ENCODE measurements at regions not wholly inside any gene's neighbourhood (a gene's known extent, or its start where the extent isn't known, plus 50 kb on each side); places are given as distances from the start of the nearest gene placed in this dataset.

GRCh38 chr12:127060933-127061332 is 1206.0 kb upstream of the TMEM132C start:
- H3K4me1 ChIP-seq (replicated peaks; ENCODE audit: insufficient read depth) = peaks cover 27% of the 10 kb centered on the region; the same call in 1 of the 2 replicates
- no peak for DNase-seq
- no peaks in the 10 kb centered on the region for H4K20me1 ChIP-seq (ENCODE audit: insufficient read depth)
- H2AFZ ChIP-seq = peak overlapping the region; percentile 72; the same call in 1 of the 2 replicates
- peaks cover 3% of the 10 kb centered on the region; the same call in 1 of the 2 replicates for H3F3A ChIP-seq (ENCODE audit: insufficient read depth, low read depth)
- no peak for TF ChIP-seq EZH2 (IDR thresholded peaks at IDR 0.05; ENCODE audit: low read depth)
- no peak for TF ChIP-seq CTCF (conservative IDR thresholded peaks at IDR 0.05)
- H3K27me3 ChIP-seq (ENCODE audit: insufficient read depth, low read depth) = no peaks in the 10 kb centered on the region
- peak overlapping the region; percentile 71 for H3K4me2 ChIP-seq
- H3K36me3 ChIP-seq (ENCODE audit: low read depth) = no peaks in the 10 kb centered on the region; the same call in 1 of the 2 replicates
- H3K4me3 ChIP-seq = peak overlapping the region; percentile 77
- H3K9me2 ChIP-seq (ENCODE audit: insufficient read depth) = no peaks in the 10 kb centered on the region
- TSS peak; percentile 78 for BruUV-seq (replicated peaks)
- intact Hi-C loops (cut with micrococcal nuclease; ENCODE audit: unreplicated experiment) = no loop called here
- POLR2A ChIA-PET (ENCODE audit: unreplicated experiment) = no interaction called here
- peaks cover 40% of the 10 kb centered on the region for H3K79me2 ChIP-seq (ENCODE audit: low read depth)
- peak overlapping the region; percentile 73 for H3K27ac ChIP-seq
- CTCF ChIA-PET = no interaction called here
- no peaks in the 10 kb centered on the region for H3K9me3 ChIP-seq (ENCODE audit: insufficient read depth, low read depth)

- no peak for TF ChIP-seq EZH2 (IDR thresholded peaks at IDR 0.05; ENCODE audit: low read depth)
- no peak for TF ChIP-seq CTCF (conservative IDR thresholded peaks at IDR 0.05)
- Histone ChIP-seq H3K9me2 (ENCODE audit: insufficient read depth) (no peaks in the 10 kb centered on the region), H4K20me1 (ENCODE audit: insufficient read depth) (no peaks in the 10 kb centered on the region), H3K4me3 (peak overlapping the region; percentile 77; the same call in 1 of the 2 replicates), H3K4me2 (peak overlapping the region; percentile 71), H3K4me1 (replicated peaks; ENCODE audit: insufficient read depth) (peaks cover 27% of the 10 kb centered on the region; the same call in 1 of the 2 replicates), H3K9me3 (ENCODE audit: insufficient read depth, low read depth) (no peaks in the 10 kb centered on the region), H3K36me3 (ENCODE audit: low read depth) (no peaks in the 10 kb centered on the region; the same call in 1 of the 2 replicates), H3F3A (ENCODE audit: insufficient read depth, low read depth) (peaks cover 3% of the 10 kb centered on the region; the same call in 1 of the 2 replicates), H2AFZ (0 out of 2 replicates have a peak overlapping the region, but pooled peaks have one; percentile 14), H3K27me3 (ENCODE audit: insufficient read depth, low read depth) (no peaks in the 10 kb centered on the region), H3K27ac (peak overlapping the region; percentile 54), H3K79me2 (ENCODE audit: low read depth) (peaks cover 42% of the 10 kb centered on the region)
- peak in 1 of 2 experiments; percentile 68 for DNase-seq
- intact Hi-C loops (cut with micrococcal nuclease; ENCODE audit: unreplicated experiment) = no loop called here
- BruUV-seq (replicated peaks) = no TSS peak
- ChIA-PET POLR2A (ENCODE audit: unreplicated experiment) (interaction anchor here (0.7 kb wide), 1 partner anchor 63 kb away, joined by 6 read pairs; no protein-coding TSS in a partner anchor), CTCF (no interaction called here)
Measured at GRCh38 chr12:127063339-127064072, 1203.5 kb upstream of the TMEM132C start.

GRCh38 chr12:127064207-127064606 is 1202.8 kb upstream of the TMEM132C start:
- H3K9me2 ChIP-seq (ENCODE audit: insufficient read depth) = no peaks in the 10 kb centered on the region
- no peaks in the 10 kb centered on the region; the same call in 1 of the 2 replicates for H3K36me3 ChIP-seq (ENCODE audit: low read depth)
- H2AFZ ChIP-seq = no peak overlapping the region
- H3F3A ChIP-seq (ENCODE audit: insufficient read depth, low read depth) = peaks cover 3% of the 10 kb centered on the region; the same call in 1 of the 2 replicates
- ChIA-PET CTCF (no interaction called here), POLR2A (ENCODE audit: unreplicated experiment) (no interaction called here)
- peaks cover 42% of the 10 kb centered on the region for H3K79me2 ChIP-seq (ENCODE audit: low read depth)
- peaks cover 22% of the 10 kb centered on the region; the same call in 1 of the 2 replicates for H3K4me1 ChIP-seq (replicated peaks; ENCODE audit: insufficient read depth)
- H3K27me3 ChIP-seq (ENCODE audit: insufficient read depth, low read depth) = no peaks in the 10 kb centered on the region
- BruUV-seq (replicated peaks) = no TSS peak
- DNase-seq = no peak
- no peaks in the 10 kb centered on the region for H3K9me3 ChIP-seq (ENCODE audit: insufficient read depth, low read depth)
- intact Hi-C loops (cut with micrococcal nuclease; ENCODE audit: unreplicated experiment) = no loop called here
- peak overlapping the region; percentile 77; the same call in 1 of the 2 replicates for H3K4me3 ChIP-seq
- H4K20me1 ChIP-seq (ENCODE audit: insufficient read depth) = no peaks in the 10 kb centered on the region
- TF ChIP-seq CTCF (conservative IDR thresholded peaks at IDR 0.05) = no peak
- TF ChIP-seq EZH2 (IDR thresholded peaks at IDR 0.05; ENCODE audit: low read depth) = no peak
- H3K27ac ChIP-seq = no peak overlapping the region
- peak overlapping the region; percentile 71 for H3K4me2 ChIP-seq
